ENCODE measurements at regions not wholly inside any gene's neighbourhood (a gene's known extent, or its start where the extent isn't known, plus 50 kb on each side); places are given as distances from the start of the nearest gene placed in this dataset.
A peak's percentile ranks its signal among the peaks of the same experiment; 100 is the strongest.

GRCh38 chr12:9348906-9349518 is 140.8 kb upstream of the PZP start:
- no peak for ATAC-seq
- Histone ChIP-seq H3K36me3 (no peaks in the 10 kb centered on the region), H3K27ac (no peak overlapping the region), H3K27me3 (no peaks in the 10 kb centered on the region), H3K4me1 (no peaks in the 10 kb centered on the region), H3K9me3 (peaks cover 0 to 6% (median 0%) of the 10 kb centered on the region in 4 donors), H3K4me3 (no peak overlapping the region)
- TF ChIP-seq POLR2A (IDR thresholded peaks at IDR 0.05), result no peak
- no peak for TF ChIP-seq CTCF (IDR thresholded peaks at IDR 0.05)
- WGBS (ENCODE audit: insufficient coverage, low coverage, low lambda C conversion rate, missing lambda C conversion rate), result 94% methylated on average over 21 of the region's 29 CpGs
- intact Hi-C loops (cut with DNase I), result no loop called here
- no peak for DNase-seq

- Histone ChIP-seq H3K27me3 (no peaks in the 10 kb centered on the region), H3K9me3 (no peaks in the 10 kb centered on the region), H3K4me3 (no peak overlapping the region), H3K36me3 (no peaks in the 10 kb centered on the region), H3K4me1 (no peaks in the 10 kb centered on the region), H3K27ac (no peak overlapping the region)
- ATAC-seq, result no peak
- WGBS (ENCODE audit: insufficient coverage, low coverage, low lambda C conversion rate, missing lambda C conversion rate), result 87% methylated on average over 3 of the region's 5 CpGs
- DNase-seq, result no peak
- TF ChIP-seq POLR2A (IDR thresholded peaks at IDR 0.05) (no peak), CTCF (IDR thresholded peaks at IDR 0.05) (no peak)
- intact Hi-C loops (cut with DNase I), result no loop called here
Observed at GRCh38 chr12:9347328-9348127, 139.3 kb upstream of the PZP start.

- DNase-seq (no peak), ATAC-seq (peak; percentile 30 to 64 (median 52))
- 38% methylated on average over 1 of the region's 5 CpGs for whole genome bisulfite sequencing (ENCODE audit: insufficient coverage, low coverage, low lambda C conversion rate, missing lambda C conversion rate)
- Histone ChIP-seq H3K27me3 (no peaks in the 10 kb centered on the region), H3K9me3 (no peaks in the 10 kb centered on the region), H3K27ac (no peak overlapping the region), H3K36me3 (no peaks in the 10 kb centered on the region), H3K4me1 (no peaks in the 10 kb centered on the region), H3K4me3 (no peak overlapping the region)
- intact Hi-C loops (cut with DNase I), result no loop called here
- TF ChIP-seq CTCF (IDR thresholded peaks at IDR 0.05) (no peak), POLR2A (IDR thresholded peaks at IDR 0.05) (no peak)
Observed at GRCh38 chr12:9346866-9347327, 138.7 kb upstream of the PZP start.

GRCh38 chr12:9345171-9345570 is 137.0 kb upstream of the PZP start:
- TF ChIP-seq POLR2A (IDR thresholded peaks at IDR 0.05), result no peak
- no peak for TF ChIP-seq CTCF (IDR thresholded peaks at IDR 0.05)
- H3K27me3 ChIP-seq, result no peaks in the 10 kb centered on the region
- H3K4me3 ChIP-seq, result no peak overlapping the region
- ATAC-seq (no peak), DNase-seq (no peak)
- no peaks in the 10 kb centered on the region for H3K4me1 ChIP-seq
- H3K27ac ChIP-seq, result no peak overlapping the region
- H3K36me3 ChIP-seq, result no peaks in the 10 kb centered on the region
- intact Hi-C loops (cut with DNase I), result no loop called here
- H3K9me3 ChIP-seq, result no peaks in the 10 kb centered on the region
